Eye (tissue), 1 donor: ENCODE measurements at regions not wholly inside any gene's neighbourhood (a gene's known extent, or its start where the extent isn't known, plus 50 kb on each side); places are given as distances from the start of the nearest gene placed in this dataset.
A peak's percentile ranks its signal among the peaks of the same experiment; 100 is the strongest.

Source experiments
- DNase-seq: peaks from one replicate; pipeline ENCODE4 v3.0.0-alpha.2; 2015

- no peak for DNase-seq
These were observed 146.6 kb downstream of the AASDH start for GRCh38 chr4:56240554-56241174.

GRCh38 chr4:56238251-56238650 is 149.0 kb downstream of the AASDH start:
- no peak for DNase-seq

- DNase-seq = no peak
These were observed 151.6 kb downstream of the AASDH start for GRCh38 chr4:56235725-56236124.

GRCh38 chr4:56235011-56235410 is 152.3 kb downstream of the AASDH start:
- no peak for DNase-seq

- no peak for DNase-seq
These were observed 153.2 kb downstream of the AASDH start for GRCh38 chr4:56234098-56234497.

GRCh38 chr4:56231410-56231809 is 155.9 kb downstream of the AASDH start:
- DNase-seq = no peak

- DNase-seq = no peak
These were observed 157.3 kb downstream of the AASDH start for GRCh38 chr4:56229947-56230346.

GRCh38 chr4:56227301-56227835 is 159.9 kb downstream of the AASDH start:
- no peak for DNase-seq

GRCh38 chr4:56226579-56226978 is 160.7 kb downstream of the AASDH start:
- no peak for DNase-seq

GRCh38 chr4:56224641-56225040 is 162.7 kb downstream of the AASDH start:
- DNase-seq = no peak

- DNase-seq = no peak
These were observed 164.8 kb downstream of the AASDH start for GRCh38 chr4:56222514-56222913.

GRCh38 chr4:56220261-56220660 is 167.0 kb downstream of the AASDH start:
- peak; percentile 46 for DNase-seq

GRCh38 chr4:56219447-56219846 is 167.8 kb downstream of the AASDH start:
- DNase-seq = no peak

GRCh38 chr4:56218230-56218895 is 168.9 kb downstream of the AASDH start:
- no peak for DNase-seq

GRCh38 chr4:56217343-56217890 is 169.9 kb downstream of the AASDH start:
- no peak for DNase-seq

- DNase-seq = peak; percentile 23
These were observed 171.4 kb downstream of the AASDH start for GRCh38 chr4:56215901-56216300.

GRCh38 chr4:56215141-56215783 is 172.0 kb downstream of the AASDH start:
- no peak for DNase-seq

- DNase-seq = no peak
These were observed 173.7 kb downstream of the AASDH start for GRCh38 chr4:56213543-56213942.

GRCh38 chr4:56212774-56213173 is 174.5 kb downstream of the AASDH start:
- DNase-seq = no peak

GRCh38 chr4:56211202-56211601 is 176.1 kb downstream of the AASDH start:
- no peak for DNase-seq

GRCh38 chr4:56210397-56210796 is 176.9 kb downstream of the AASDH start:
- DNase-seq = no peak

GRCh38 chr4:56209767-56210166 is 177.5 kb downstream of the AASDH start:
- no peak for DNase-seq

- DNase-seq = no peak
These were observed 179.2 kb downstream of the AASDH start for GRCh38 chr4:56208103-56208502.

- DNase-seq = no peak
These were observed 181.0 kb downstream of the AASDH start for GRCh38 chr4:56206258-56206657.
